H1 (cell line): ENCODE measurements at regions not wholly inside any gene's neighbourhood (a gene's known extent, or its start where the extent isn't known, plus 50 kb on each side); places are given as distances from the start of the nearest gene placed in this dataset.

Source experiments
- ATF3 ChIP-seq: IDR thresholded peaks from 2 replicates; pipeline ENCODE4 v1.6.1; 2011; ENCODE audit warnings: low read depth, mild to moderate bottlenecking, low read length; ENCODE audit not compliant: insufficient read depth
- BACH1 ChIP-seq: IDR thresholded peaks from 2 replicates; pipeline ENCODE4 v1.6.1; 2012; ENCODE audit warnings: low read length, improper control_type of control experiment
- BCL11A ChIP-seq, 2 experiments: IDR thresholded peaks; one replicate each; pipeline ENCODE4 v1.6.1; 2011; ENCODE audit warnings: low read depth in 2 of 2, low read length in 2 of 2, mild to moderate bottlenecking in 2 of 2
- CEBPB ChIP-seq: IDR thresholded peaks from 2 replicates; pipeline ENCODE4 v1.6.1; 2012; ENCODE audit warnings: low read depth, low read length
- CHD2 ChIP-seq: IDR thresholded peaks from 2 replicates; pipeline ENCODE4 v1.6.1; 2012; ENCODE audit warnings: low read length, improper control_type of control experiment
- CREB1 ChIP-seq: IDR thresholded peaks from 2 replicates; pipeline ENCODE4 v1.6.1; 2012; ENCODE audit warnings: inconsistent platforms
- EP300 ChIP-seq, 2 experiments: IDR thresholded peaks; 1 replicate in 1 of 2; 2 replicates in 1 of 2; pipeline ENCODE4 v1.6.1; 2011 to 2012; ENCODE audit warnings: low read depth in 2 of 2, low read length in 2 of 2, mild to moderate bottlenecking in 2 of 2, borderline replicate concordance in 1 of 2, inconsistent platforms in 1 of 2, moderate library complexity in 1 of 2
- HDAC2 ChIP-seq, 2 experiments: fragments of 300-600 bp in 1 of 2; sonication (generic) in 1 of 2; IDR thresholded peaks; 2 replicates each; pipeline ENCODE4 v1.6.1; 2011 to 2012; ENCODE audit warnings: low read depth in 2 of 2, low read length in 2 of 2, mild to moderate bottlenecking in 2 of 2, moderate library complexity in 2 of 2, borderline replicate concordance in 1 of 2, inconsistent platforms in 1 of 2
- HDAC6 ChIP-seq: IDR thresholded peaks from one replicate; pipeline ENCODE4 v1.7.1; 2012; ENCODE audit warnings: low read depth, mild to moderate bottlenecking, inconsistent platforms, low read length, moderate library complexity
- JUND ChIP-seq: IDR thresholded peaks from 2 replicates; pipeline ENCODE4 v1.6.1; 2011; ENCODE audit warnings: mild to moderate bottlenecking, improper control_type of control experiment, low read length
- MAX ChIP-seq: IDR thresholded peaks from 2 replicates; pipeline ENCODE4 v1.6.1; 2012; ENCODE audit warnings: inconsistent platforms
- NRF1 ChIP-seq: IDR thresholded peaks from 2 replicates; pipeline ENCODE4 v1.6.1; 2011; ENCODE audit warnings: mild to moderate bottlenecking, low read depth, low read length, improper control_type of control experiment
- POU5F1 ChIP-seq: IDR thresholded peaks from 2 replicates; pipeline ENCODE4 v1.6.1; 2011; ENCODE audit warnings: low read depth, mild to moderate bottlenecking, low read length, moderate library complexity
- RBBP5 ChIP-seq: IDR thresholded peaks from 2 replicates; pipeline ENCODE4 v1.7.1; 2012; ENCODE audit warnings: low read depth, mild to moderate bottlenecking, inconsistent platforms, low read length, moderate library complexity, borderline replicate concordance
- SP1 ChIP-seq: IDR thresholded peaks from 2 replicates; pipeline ENCODE4 v1.6.1; 2011; ENCODE audit warnings: low read depth, low read length
- SP4 ChIP-seq: IDR thresholded peaks from 2 replicates; pipeline ENCODE4 v1.6.1; 2012; ENCODE audit warnings: low read length, inconsistent platforms
- TEAD4 ChIP-seq: IDR thresholded peaks from 2 replicates; pipeline ENCODE4 v1.6.1; 2012; ENCODE audit warnings: low read depth, low read length, inconsistent platforms, mixed read lengths

- TF ChIP-seq EP300 (IDR thresholded peaks at IDR 0.05; ENCODE audit: borderline replicate concordance in 1 of 2, low read depth in 2 of 2, low read length in 2 of 2) (peak in 1 of 2 experiments; percentile 80; a peak in 1 of 3 replicates), POU5F1 (peak; percentile 75; the same call in 1 of the 2 replicates), SP4 (0 out of 2 replicates have a peak, but pooled peaks have one; percentile 70), NRF1 (no peak), CHD2 (0 out of 2 replicates have a peak, but pooled peaks have one; percentile 38), HDAC2 (IDR thresholded peaks at IDR 0.05; ENCODE audit: borderline replicate concordance in 1 of 2, low read depth in 2 of 2, low read length in 2 of 2) (0 out of 4 replicates have a peak, but pooled peaks of 1 of the 2 experiments have one; percentile 48), SP1 (peak; percentile 95), HDAC6 (no peak), BCL11A (IDR thresholded peaks at IDR 0.05; ENCODE audit: low read depth in 2 of 2, low read length in 2 of 2) (peak; percentile 21 to 94), RBBP5 (peak; percentile 95), MAX (no peak), BACH1 (no peak), CREB1 (peak; percentile 11; the same call in 1 of the 2 replicates), CEBPB (peak; percentile 85), ATF3 (no peak), JUND (peak; percentile 43; the same call in 1 of the 2 replicates), TEAD4 (peak; percentile 65)
Measured at GRCh38 chr13:74036373-74036772, 97.8 kb downstream of the KLF12 start (continued).
